ENCODE measurements at regions not wholly inside any gene's neighbourhood (a gene's known extent, or its start where the extent isn't known, plus 50 kb on each side); places are given as distances from the start of the nearest gene placed in this dataset.

GRCh38 chr17:73901249-73901648, 257.0 kb upstream of the SDK2 start:
- TF ChIP-seq HMGXB4 (CRISPR knock-in tag; IDR thresholded peaks at IDR 0.05) (no peak), ETV6 (CRISPR knock-in tag; IDR thresholded peaks at IDR 0.05) (no peak), SP1 (CRISPR knock-in tag; conservative IDR thresholded peaks at IDR 0.05) (no peak), NR2C2 (CRISPR knock-in tag; IDR thresholded peaks at IDR 0.05) (no peak), ZNF121 (CRISPR knock-in tag; IDR thresholded peaks at IDR 0.05) (no peak), CDX4 (CRISPR knock-in tag; IDR thresholded peaks at IDR 0.05; ENCODE audit: borderline replicate concordance) (no peak), EMX1 (CRISPR knock-in tag; IDR thresholded peaks at IDR 0.05) (no peak), CTCF (IDR thresholded peaks at IDR 0.05) (no peak), FOXP1 (CRISPR knock-in tag; IDR thresholded peaks at IDR 0.05; ENCODE audit: borderline replicate concordance) (no peak)
- TF ChIP-seq, protein P1, sequence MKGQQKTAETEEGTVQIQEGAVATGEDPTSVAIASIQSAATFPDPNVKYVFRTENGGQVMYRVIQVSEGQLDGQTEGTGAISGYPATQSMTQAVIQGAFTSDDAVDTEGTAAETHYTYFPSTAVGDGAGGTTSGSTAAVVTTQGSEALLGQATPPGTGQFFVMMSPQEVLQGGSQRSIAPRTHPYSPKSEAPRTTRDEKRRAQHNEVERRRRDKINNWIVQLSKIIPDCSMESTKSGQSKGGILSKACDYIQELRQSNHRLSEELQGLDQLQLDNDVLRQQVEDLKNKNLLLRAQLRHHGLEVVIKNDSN (CRISPR knock-in tag; IDR thresholded peaks at IDR 0.05): no peak
- TF ChIP-seq, protein P2, sequence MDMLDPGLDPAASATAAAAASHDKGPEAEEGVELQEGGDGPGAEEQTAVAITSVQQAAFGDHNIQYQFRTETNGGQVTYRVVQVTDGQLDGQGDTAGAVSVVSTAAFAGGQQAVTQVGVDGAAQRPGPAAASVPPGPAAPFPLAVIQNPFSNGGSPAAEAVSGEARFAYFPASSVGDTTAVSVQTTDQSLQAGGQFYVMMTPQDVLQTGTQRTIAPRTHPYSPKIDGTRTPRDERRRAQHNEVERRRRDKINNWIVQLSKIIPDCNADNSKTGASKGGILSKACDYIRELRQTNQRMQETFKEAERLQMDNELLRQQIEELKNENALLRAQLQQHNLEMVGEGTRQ (CRISPR knock-in tag; IDR thresholded peaks at IDR 0.05): no peak
